ENCODE measurements at regions not wholly inside any gene's neighbourhood (a gene's known extent, or its start where the extent isn't known, plus 50 kb on each side); places are given as distances from the start of the nearest gene placed in this dataset.

GRCh38 chr7:137091396-137091795, 222.9 kb downstream of the CHRM2 start:
- no peak overlapping the region for H3K9ac ChIP-seq (ENCODE audit: low read depth, low read length, poor library complexity, severe bottlenecking)
- H4K20me1 ChIP-seq (ENCODE audit: insufficient read depth, low read length, poor library complexity, severe bottlenecking), result no peaks in the 10 kb centered on the region
- H2AFZ ChIP-seq (ENCODE audit: low read length), result no peak overlapping the region
- no peaks in the 10 kb centered on the region for H3F3A ChIP-seq (ENCODE audit: low read depth)
- no peaks in the 10 kb centered on the region for H3K79me2 ChIP-seq (ENCODE audit: insufficient read depth, low read length)
- H3K4me2 ChIP-seq (ENCODE audit: low read depth, low read length, poor library complexity, severe bottlenecking), result no peak overlapping the region
- no peaks in the 10 kb centered on the region for H3K36me3 ChIP-seq (ENCODE audit: insufficient read depth, low read length)
- no peaks in the 10 kb centered on the region for H3K9me3 ChIP-seq (ENCODE audit: insufficient read depth, low read depth, low read length)
- H3K9me2 ChIP-seq (replicated peaks; ENCODE audit: low read depth, low read length), result no peaks in the 10 kb centered on the region
- no peak overlapping the region for H3K4me3 ChIP-seq (ENCODE audit: low read length, poor library complexity, severe bottlenecking)
- no peaks in the 10 kb centered on the region for H3K27me3 ChIP-seq (ENCODE audit: insufficient read depth, low read length, poor library complexity, severe bottlenecking)
- H3K4me1 ChIP-seq (ENCODE audit: insufficient read depth, low read length, poor library complexity, severe bottlenecking), result no peaks in the 10 kb centered on the region
- TF ChIP-seq EZH2phosphoT487 (IDR thresholded peaks at IDR 0.05; ENCODE audit: borderline replicate concordance) (no peak), CTCF (conservative IDR thresholded peaks at IDR 0.05; ENCODE audit: low read length) (no peak)

- no peaks in the 10 kb centered on the region for H3K4me1 ChIP-seq (ENCODE audit: insufficient read depth, low read length, poor library complexity, severe bottlenecking)
- no peaks in the 10 kb centered on the region for H3K36me3 ChIP-seq (ENCODE audit: insufficient read depth, low read length)
- H3K9ac ChIP-seq (ENCODE audit: low read depth, low read length, poor library complexity, severe bottlenecking), result no peak overlapping the region
- H4K20me1 ChIP-seq (ENCODE audit: insufficient read depth, low read length, poor library complexity, severe bottlenecking), result no peaks in the 10 kb centered on the region
- no peak for TF ChIP-seq CTCF (conservative IDR thresholded peaks at IDR 0.05; ENCODE audit: low read length)
- no peak for TF ChIP-seq EZH2phosphoT487 (IDR thresholded peaks at IDR 0.05; ENCODE audit: borderline replicate concordance)
- no peak overlapping the region for H3K4me3 ChIP-seq (ENCODE audit: low read length, poor library complexity, severe bottlenecking)
- no peaks in the 10 kb centered on the region for H3F3A ChIP-seq (ENCODE audit: low read depth)
- H3K4me2 ChIP-seq (ENCODE audit: low read depth, low read length, poor library complexity, severe bottlenecking), result no peak overlapping the region
- no peaks in the 10 kb centered on the region for H3K9me2 ChIP-seq (replicated peaks; ENCODE audit: low read depth, low read length)
- H3K79me2 ChIP-seq (ENCODE audit: insufficient read depth, low read length), result no peaks in the 10 kb centered on the region
- H3K27me3 ChIP-seq (ENCODE audit: insufficient read depth, low read length, poor library complexity, severe bottlenecking), result no peaks in the 10 kb centered on the region
- no peak overlapping the region for H2AFZ ChIP-seq (ENCODE audit: low read length)
- H3K9me3 ChIP-seq (ENCODE audit: insufficient read depth, low read depth, low read length), result no peaks in the 10 kb centered on the region
These were observed 218.4 kb downstream of the CHRM2 start for GRCh38 chr7:137086896-137087295.

- no peaks in the 10 kb centered on the region for H3K9me3 ChIP-seq (ENCODE audit: insufficient read depth, low read depth, low read length)
- no peak overlapping the region for H2AFZ ChIP-seq (ENCODE audit: low read length)
- no peaks in the 10 kb centered on the region for H3K9me2 ChIP-seq (replicated peaks; ENCODE audit: low read depth, low read length)
- H3K27me3 ChIP-seq (ENCODE audit: insufficient read depth, low read length, poor library complexity, severe bottlenecking), result no peaks in the 10 kb centered on the region
- no peak overlapping the region for H3K4me3 ChIP-seq (ENCODE audit: low read length, poor library complexity, severe bottlenecking)
- H3K79me2 ChIP-seq (ENCODE audit: insufficient read depth, low read length), result no peaks in the 10 kb centered on the region
- H3K36me3 ChIP-seq (ENCODE audit: insufficient read depth, low read length), result no peaks in the 10 kb centered on the region
- TF ChIP-seq CTCF (conservative IDR thresholded peaks at IDR 0.05; ENCODE audit: low read length), result no peak
- H3F3A ChIP-seq (ENCODE audit: low read depth), result no peaks in the 10 kb centered on the region
- no peaks in the 10 kb centered on the region for H3K4me1 ChIP-seq (ENCODE audit: insufficient read depth, low read length, poor library complexity, severe bottlenecking)
- no peak overlapping the region for H3K9ac ChIP-seq (ENCODE audit: low read depth, low read length, poor library complexity, severe bottlenecking)
- no peak overlapping the region for H3K4me2 ChIP-seq (ENCODE audit: low read depth, low read length, poor library complexity, severe bottlenecking)
- no peaks in the 10 kb centered on the region for H4K20me1 ChIP-seq (ENCODE audit: insufficient read depth, low read length, poor library complexity, severe bottlenecking)
These were observed 216.3 kb downstream of the CHRM2 start for GRCh38 chr7:137084607-137085380.
